HG03196 (cell line): ENCODE measurements at regions not wholly inside any gene's neighbourhood (a gene's known extent, or its start where the extent isn't known, plus 50 kb on each side); places are given as distances from the start of the nearest gene placed in this dataset.
"Not testable (repeated sequence)": the region's sequence is repeated elsewhere in the genome, so short reads cannot be mapped to it uniquely, and the experiment has no call there.

Experiments
- ATAC-seq: cut with Tn5 transposase; IDR thresholded peaks from one replicate; pipeline ENCODE4 v1.9.1; 2021; ENCODE audit not compliant: unreplicated experiment

- ATAC-seq, result no peak
These were observed 71.8 kb downstream of the LARP7 start for GRCh38 chr4:112708772-112709171.

- ATAC-seq, result no peak
These were observed 78.3 kb downstream of the LARP7 start for GRCh38 chr4:112714922-112715901.

GRCh38 chr4:112717856-112718255 is 80.9 kb downstream of the LARP7 start:
- ATAC-seq, result no peak

DNA sequence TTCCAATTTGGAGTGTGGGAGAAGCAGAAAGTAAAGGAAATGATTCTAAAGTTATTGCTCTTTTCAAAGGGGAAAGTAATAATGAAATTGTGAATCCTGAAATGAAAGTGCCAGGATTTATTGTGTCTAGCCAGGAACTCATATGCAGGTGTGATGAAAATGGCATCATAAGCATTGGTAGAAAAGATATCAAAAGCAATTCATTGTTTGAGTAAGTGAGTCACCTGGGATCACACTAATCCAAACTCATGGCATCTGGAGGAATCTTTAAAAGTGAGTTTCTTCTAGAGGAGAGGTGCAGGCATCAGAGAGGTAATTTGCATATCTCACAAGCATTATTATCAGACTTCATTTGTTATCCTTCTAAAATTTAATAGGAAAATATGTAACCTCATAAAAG is 84.7 kb downstream of the LARP7 start:
- ATAC-seq, result no peak

GRCh38 chr4:112726041-112726440 is 89.1 kb downstream of the LARP7 start:
- ATAC-seq, result no peak

GRCh38 chr4:112727728-112728127 is 90.8 kb downstream of the LARP7 start:
- ATAC-seq, result not testable (repeated sequence)

DNA sequence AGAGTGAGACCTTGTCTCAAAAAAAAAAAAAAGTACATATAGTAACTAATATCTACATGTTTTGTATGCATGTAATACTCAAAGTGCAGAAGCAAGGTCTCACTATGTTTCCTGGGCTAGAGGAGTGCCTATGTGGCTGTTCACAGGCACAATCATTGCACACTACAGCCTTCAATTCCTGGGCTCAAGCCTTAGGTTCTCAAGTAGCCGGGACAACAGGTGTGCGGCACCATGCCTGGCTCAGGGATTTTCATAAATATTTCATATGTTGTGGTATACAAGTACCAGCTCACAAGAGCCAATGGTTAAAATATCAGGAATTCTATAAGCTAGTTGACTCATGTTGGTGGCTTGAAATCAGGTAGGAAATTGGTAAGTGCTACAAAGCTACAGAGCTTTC is 94.8 kb downstream of the LARP7 start:
- no peak for ATAC-seq

DNA sequence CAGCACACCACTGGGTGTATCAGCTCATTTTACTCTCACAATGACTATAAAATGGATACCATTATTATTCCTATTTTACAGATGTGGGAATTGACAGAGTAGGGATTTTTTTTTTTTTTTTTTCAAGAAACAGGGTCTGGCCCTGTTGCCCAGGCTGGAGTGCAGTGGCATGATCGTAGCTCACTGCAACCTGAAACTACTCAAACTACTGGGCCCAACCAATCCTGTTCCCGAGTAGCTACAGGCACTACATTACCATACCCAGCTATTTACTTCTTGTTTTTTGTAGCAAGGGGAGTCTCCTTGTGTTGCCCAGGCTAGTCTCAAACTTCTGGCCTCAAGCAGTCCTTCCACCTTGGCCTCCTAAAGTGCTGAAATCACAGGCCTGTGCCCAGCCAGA is 95.2 kb downstream of the LARP7 start:
- no peak for ATAC-seq

- ATAC-seq, result peak; percentile 80
These were observed 98.6 kb downstream of the LARP7 start for GRCh38 chr4:112735474-112735951.

DNA sequence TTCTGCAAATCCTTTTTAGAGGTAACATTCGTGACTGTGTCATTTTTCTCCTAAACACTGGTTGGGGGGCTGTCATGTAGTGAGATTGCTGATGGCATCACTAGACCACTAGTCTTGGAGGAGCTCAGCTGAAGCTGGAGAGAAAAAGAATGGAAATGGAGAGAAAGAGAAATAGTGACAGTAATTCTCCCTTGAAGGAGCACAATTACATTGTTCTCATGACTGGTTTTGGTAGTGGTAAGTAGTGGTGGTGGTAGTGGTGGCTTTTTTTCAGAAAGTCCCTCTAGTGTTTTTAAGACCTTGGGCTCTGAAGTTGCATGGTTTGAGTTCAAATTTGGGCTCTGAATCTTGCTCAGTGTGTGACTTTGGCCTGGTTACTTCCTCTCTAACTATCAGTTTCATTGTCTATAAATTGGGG is 99.8 kb downstream of the LARP7 start:
- ATAC-seq, result peak; percentile 46

GRCh38 chr4:112739442-112739841 is 102.5 kb downstream of the LARP7 start:
- ATAC-seq, result no peak

- ATAC-seq, result no peak
These were observed 110.1 kb downstream of the LARP7 start for GRCh38 chr4:112747036-112747435.

GRCh38 chr4:112748352-112748878 is 111.5 kb downstream of the LARP7 start:
- ATAC-seq, result no peak

DNA sequence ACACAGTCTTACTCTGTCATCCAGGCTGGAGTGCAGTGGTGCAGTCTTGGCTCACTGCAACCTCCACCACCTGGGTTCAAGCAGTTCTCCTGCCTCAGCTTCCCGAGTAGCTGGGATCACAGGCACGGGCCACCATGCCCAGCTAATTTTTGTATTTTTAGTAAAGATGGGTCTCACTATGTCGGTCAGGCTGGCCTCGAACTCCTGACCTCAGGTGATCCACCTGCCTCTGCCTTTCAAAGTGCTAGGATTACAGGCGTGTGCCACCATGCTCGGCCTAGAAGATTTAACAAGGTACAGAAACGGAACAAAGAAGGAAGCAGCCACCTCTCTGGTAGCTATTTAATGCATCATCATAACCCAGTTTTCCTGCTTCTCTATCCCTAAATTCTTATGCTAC is 113.8 kb downstream of the LARP7 start:
- not testable (repeated sequence) for ATAC-seq

DNA sequence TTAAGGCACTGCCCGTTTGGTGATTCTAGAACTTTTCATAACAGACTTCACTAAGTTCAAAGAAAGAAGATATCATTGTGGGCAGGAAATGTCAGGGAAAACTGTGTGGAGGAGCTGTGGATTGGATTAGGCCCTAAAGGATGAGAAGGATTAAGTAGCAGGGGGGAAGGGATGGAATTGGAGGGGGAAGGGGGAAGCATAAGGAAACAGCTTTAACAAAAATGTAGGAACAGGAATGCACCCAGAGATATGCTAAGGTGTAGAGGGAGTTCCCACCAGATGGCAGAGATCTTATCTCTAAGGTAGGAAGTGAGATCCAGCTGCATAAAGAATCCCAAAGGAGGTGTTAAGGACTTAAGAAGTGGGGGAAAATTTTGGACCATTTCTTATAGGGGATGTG is 114.5 kb downstream of the LARP7 start:
- ATAC-seq, result no peak

GRCh38 chr4:112752061-112752460 is 115.1 kb downstream of the LARP7 start:
- no peak for ATAC-seq

DNA sequence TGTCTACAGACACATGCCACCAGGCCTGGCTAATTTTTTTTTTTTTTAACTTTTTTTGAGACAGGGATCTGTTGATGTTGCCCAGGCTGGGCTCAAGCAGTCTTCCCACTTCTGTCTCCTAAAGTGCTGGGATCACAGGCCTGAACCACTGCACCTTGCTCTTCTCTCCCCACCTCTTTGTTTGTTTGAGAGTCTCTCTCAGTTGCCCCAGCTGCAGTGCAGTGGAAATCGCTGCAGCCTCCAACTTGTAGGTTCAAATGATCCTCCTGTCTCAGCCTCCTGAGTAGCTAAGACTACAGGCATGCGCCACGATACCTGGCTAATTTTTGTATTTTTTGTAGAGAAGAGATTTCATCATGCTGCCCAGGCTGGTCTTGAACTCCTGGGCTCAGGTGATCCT is 115.6 kb downstream of the LARP7 start:
- no peak for ATAC-seq

DNA sequence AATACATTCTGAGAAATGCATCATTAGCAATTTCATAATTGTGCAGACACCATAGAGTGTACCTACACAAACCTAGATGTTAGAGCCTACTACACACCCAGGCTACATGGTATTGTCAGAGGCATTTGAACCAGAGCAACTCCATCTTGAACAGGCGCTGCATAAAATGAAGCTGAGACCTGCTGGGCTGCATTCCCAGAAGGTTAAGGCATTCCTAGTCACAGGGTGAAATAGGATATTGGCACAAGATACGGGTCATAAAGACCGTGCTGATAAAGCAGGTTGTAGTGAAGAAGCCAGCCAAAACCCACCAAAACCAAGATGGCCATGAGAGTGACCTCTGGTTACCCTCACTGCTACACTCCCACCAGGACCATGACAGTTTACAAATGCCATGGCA is 116.4 kb downstream of the LARP7 start:
- no peak for ATAC-seq

GRCh38 chr4:112759313-112759712 is 122.4 kb downstream of the LARP7 start:
- ATAC-seq, result no peak

GRCh38 chr4:112765317-112765974 is 128.5 kb downstream of the LARP7 start:
- peak; percentile 80 for ATAC-seq

DNA sequence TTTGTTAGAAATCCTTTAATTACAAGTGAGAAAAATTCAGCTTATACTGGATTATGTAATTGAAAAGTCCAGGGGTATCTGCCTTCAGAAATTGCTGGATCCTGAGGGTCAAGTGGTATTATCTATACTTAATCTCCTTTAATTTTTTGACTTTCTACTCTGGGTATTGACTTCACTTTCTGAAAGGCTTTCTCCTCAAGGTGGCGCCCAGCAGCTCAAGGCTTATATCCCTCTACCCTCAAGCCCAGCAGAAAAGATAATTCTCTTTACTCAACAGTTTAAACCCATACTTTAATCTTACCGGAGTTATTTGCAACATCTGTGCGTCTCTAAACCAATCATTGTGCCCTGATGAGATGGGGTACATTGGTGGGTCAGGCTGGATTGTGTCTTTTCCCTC is 129.5 kb downstream of the LARP7 start:
- no peak for ATAC-seq

- ATAC-seq, result no peak
These were observed 130.4 kb downstream of the LARP7 start for GRCh38 chr4:112767386-112767785.
